GM18907 (cell line): ENCODE measurements at regions not wholly inside any gene's neighbourhood (a gene's known extent, or its start where the extent isn't known, plus 50 kb on each side); places are given as distances from the start of the nearest gene placed in this dataset.
"Not testable (repeated sequence)": the region's sequence is repeated elsewhere in the genome, so short reads cannot be mapped to it uniquely, and the experiment has no call there.

Source experiments
- ATAC-seq: cut with Tn5 transposase; IDR thresholded peaks from one replicate; pipeline ENCODE4 v1.9.1; 2021; ENCODE audit warnings: mild to moderate bottlenecking, moderate library complexity; ENCODE audit not compliant: unreplicated experiment

DNA sequence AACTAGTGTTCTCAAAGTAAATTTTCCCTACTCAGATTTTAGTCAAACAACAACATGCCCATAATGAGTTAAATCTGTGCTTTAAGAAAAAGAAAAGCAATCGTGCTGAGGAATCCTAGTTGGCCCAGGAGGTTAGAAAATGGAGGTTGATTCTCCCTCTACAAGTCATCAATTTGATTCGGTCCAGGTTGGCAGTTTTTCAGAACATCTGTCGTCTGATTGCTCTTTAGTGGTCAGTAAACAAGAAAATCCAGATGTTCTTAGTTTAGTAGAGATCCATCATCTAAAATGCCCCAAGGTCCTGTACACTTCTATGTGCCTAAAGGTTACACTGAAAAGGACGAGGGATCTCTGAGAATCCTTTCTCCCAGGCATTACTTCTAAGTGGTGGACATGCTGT, 659.2 kb downstream of the MTRR start:
- no peak for ATAC-seq

- no peak for ATAC-seq
These were observed 669.9 kb downstream of the MTRR start for GRCh38 chr5:8538821-8539220.

DNA sequence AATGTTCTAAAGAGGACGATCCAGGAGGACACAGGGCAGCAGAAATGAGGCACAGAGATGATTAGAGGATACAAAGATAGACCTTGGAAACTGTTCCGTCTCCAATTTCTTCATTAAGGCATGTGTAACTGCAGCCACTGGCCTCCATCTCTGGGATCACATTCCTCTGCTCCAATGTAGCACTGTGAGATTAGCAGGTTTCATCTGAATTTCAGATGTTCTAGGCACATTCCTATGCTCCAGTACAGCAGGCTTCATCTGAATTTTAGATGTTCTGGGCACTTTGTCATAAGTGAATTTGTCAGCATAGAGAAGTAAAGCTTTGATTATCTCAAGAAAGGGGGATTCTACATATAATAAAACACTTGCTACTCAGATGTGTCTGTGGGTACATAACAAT, 671.4 kb downstream of the MTRR start:
- no peak for ATAC-seq

DNA sequence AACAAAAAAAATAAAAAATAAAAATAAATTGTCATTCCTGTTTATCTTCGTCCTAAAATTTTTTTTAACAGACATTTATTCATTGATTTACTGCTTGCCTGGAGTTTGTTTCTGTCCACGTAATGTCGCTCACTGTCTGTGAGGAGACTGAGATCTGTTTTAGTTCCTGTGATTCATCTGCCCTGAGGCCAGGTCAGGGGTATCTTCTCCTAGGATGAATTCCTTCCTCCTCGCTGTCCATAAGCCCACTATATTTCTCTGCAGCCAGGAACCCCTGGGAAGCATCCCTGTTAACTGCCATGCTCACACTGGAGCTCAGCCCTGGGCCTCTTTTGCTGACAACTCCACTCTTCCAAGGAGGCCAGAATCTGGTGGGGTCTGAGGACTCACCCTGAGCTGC, 682.0 kb downstream of the MTRR start:
- ATAC-seq = no peak

DNA sequence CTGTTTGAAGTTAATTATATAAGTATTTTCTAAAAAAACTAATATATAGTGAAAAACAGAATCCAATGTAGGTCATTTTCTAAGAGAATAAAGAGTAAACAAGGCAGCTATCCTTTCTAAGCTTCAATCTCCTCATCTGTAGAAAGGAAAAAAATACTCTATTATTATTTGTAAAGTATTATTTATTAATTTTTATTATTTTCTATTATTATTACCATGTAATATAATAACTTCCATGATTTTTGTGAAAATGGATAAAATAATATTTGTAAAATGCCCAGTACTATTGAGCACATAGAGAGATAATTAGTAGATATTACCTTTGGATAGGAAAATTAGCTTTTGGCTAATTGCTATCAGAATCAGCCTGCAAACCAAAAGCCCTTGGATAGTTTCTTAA, 684.4 kb downstream of the MTRR start:
- ATAC-seq = no peak

GRCh38 chr5:8557728-8558127, 688.8 kb downstream of the MTRR start:
- no peak for ATAC-seq

DNA sequence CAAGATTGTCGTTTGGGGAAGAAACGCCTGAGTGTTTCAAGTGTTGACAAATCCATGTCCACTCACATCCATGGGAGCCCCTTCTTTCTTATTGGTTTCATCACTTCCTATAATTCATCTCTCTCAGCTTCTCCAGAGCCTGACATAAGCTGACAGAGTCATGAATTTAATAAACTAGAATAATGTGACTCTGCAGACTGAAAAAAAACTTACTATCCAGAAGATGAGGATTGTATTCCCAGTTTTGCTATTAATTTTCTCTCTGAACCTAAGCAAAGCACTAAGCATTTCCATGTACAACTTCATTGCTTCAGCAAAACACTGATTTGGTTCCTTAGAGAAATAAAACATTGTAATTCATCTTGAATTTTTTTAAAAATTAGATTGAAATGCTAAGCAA, 691.8 kb downstream of the MTRR start:
- ATAC-seq = no peak

GRCh38 chr5:8561224-8561840, 692.4 kb downstream of the MTRR start:
- no peak for ATAC-seq

DNA sequence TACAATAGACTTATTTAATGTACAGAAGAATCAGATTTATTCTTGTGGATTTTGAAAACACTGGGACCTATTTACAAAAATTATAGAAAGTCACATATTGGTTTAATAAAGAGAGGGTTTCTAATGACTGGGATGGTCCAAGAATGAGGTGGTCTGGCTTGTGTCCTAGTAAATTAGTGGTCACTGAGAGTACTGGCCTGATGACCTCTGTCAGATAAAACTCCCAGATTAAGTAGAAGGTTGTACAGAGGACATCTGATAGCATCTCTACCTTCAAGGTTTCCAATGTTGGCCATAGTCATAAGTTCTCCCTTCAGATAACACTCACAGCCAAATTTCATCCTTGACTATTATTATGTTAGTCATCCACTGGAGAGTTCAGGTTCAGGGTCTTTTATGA, 692.9 kb downstream of the MTRR start:
- no peak for ATAC-seq

DNA sequence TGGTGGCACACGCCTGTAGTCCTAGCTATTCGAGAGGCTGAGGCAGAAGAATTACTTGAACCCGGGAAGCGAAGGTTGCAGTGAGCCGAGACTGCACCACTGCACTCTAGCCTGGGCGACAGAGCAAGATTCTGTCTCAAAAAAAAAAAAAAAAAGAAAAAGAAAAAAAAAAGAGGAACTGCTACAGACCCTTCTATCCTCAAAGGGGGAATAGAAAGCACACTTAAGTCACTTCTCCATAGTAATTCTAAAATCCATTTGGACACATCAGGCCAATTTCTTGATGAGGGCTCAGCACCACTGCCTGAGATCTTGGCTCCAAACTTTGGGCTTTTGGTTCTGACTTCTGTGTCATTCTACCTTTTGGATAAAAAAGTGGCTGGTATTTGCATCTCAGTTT, 694.6 kb downstream of the MTRR start:
- ATAC-seq = not testable (repeated sequence)

DNA sequence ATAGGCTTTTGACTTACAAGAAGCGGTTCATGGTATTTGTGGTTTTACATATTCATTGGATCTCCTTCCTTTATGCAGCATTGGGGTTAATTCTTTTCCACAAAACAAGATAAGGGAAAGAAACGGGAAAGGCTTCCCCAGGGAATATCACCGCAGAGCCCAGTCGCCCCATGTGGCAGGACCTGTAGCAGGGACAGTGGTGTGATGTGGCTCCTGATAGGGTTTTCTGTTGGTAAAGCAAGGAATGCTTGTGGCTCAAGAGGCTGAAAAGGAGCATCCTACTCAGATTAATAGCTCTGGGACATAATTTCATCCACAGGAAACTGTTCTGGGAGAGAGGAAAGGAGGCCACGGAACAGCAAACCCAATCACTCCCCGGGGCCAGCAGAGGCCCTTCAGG, 699.9 kb downstream of the MTRR start:
- ATAC-seq = no peak

GRCh38 chr5:8570528-8570927, 701.6 kb downstream of the MTRR start:
- no peak for ATAC-seq

GRCh38 chr5:8576178-8576577, 707.2 kb downstream of the MTRR start:
- ATAC-seq = no peak

DNA sequence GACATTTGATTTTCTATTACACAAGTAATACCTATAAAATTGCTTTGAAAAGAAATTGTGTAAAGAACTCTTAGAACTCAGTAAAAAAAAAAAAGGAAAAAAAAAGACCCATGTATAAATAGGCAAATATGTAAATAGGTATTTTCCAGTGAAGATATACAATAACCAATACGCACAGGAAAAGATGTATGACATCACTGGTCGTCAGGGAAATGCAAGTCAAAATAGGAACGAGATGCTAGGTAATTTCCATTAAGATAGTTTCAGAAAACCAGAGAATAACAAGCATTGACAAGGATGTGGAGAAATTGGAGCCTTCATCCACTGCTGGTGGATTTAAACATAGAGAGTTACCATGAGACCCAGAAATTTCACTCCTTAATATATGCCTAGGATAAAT, 708.8 kb downstream of the MTRR start:
- ATAC-seq = peak; percentile 83

- ATAC-seq = no peak
These were observed 711.4 kb downstream of the MTRR start for GRCh38 chr5:8580298-8580697.

GRCh38 chr5:8581047-8581446, 712.1 kb downstream of the MTRR start:
- ATAC-seq = no peak

GRCh38 chr5:8585230-8586018, 716.5 kb downstream of the MTRR start:
- no peak for ATAC-seq

DNA sequence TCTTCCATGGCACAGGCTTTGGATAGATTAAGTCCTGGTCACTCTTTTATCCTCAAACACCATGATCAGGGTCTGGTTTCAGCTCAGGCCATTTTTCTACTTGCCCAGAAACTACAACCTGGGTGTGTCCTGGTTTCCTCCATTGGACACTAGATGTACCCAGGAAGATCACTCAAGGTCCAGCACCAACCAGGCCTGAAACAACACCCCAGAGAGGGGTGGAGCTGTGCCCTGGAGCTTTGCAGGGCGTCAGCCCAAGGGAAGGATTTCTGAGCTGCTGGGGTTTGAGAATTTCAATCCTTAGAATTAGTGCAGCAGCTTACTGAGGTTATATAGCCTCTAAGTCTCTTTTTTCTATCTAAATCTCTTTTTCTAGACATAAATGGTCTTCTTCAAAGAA, 722.0 kb downstream of the MTRR start:
- ATAC-seq = no peak

DNA sequence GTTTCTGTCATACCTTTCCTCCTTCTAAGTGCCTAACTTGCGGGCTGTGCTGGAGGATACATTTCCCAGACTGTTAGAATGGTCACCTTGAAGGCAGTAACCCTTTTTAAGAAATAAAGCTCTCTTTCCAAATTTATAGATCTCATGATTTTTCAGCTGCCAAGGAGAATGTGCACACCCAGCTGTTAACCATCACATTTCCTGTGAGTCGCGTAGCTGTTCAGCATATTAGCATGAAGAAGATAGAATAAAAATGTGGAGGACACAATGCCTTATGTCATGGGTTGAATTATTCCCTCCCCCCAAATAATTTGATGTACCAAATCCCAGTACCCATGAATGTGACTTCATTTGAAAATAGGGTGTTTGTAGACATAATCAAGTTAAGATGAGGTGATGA, 729.4 kb downstream of the MTRR start:
- no peak for ATAC-seq

DNA sequence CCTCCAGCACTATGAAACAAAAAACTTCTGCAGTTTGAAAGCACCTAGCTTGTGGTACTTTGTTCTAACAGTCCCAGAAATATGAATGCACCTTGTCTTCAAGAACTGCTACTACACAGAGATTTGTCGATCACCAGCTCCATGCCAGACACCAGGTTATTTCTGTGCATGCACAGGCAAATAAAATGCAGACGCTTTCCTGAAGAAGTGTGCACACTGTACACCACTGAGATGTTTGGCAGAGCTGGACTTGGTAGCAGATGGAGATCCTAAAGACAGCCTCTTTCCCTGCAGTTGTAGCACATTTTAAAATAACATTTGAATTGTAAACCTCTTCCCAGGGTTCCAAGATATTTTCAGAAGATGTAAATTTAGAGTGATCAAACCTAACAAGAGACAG, 730.0 kb downstream of the MTRR start:
- ATAC-seq = no peak

DNA sequence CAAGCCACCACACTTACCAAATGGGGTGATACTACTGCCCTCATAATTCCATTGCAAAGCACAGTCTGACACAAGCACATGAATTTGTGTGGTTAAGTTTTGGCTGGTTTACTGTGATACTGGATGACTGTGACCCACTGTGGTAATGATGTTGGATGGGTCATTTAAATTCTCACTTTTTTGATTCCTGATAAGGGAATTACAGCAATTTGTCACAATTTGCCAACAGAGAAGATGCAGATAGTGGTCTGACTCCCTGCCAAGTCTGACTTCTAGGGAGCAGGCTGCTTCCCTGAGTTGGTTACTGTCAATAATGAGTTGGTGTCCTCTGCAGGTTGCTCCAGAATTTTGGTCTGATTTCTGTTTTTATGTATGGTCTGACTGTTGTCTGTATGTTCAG, 731.9 kb downstream of the MTRR start:
- ATAC-seq = no peak

- no peak for ATAC-seq
These were observed 732.9 kb downstream of the MTRR start for GRCh38 chr5:8601831-8602354.

DNA sequence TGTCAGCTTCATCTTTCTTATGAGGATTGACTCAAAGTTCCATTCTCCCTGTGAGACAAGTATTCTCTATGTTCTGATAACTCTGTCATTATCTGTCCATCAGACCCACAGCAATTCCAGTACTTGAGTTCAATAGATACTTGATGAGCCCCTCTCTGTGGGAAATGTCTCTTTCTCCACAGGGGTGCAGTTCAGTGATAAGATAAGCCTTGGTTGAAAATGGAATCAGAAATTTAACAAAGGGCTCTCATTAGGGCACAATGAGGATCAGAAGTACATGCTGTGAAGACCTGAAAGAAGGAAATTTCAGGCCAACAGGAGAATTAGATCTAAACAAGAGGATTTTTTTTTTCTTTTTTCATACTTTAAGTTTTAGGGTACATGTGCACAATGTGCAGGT, 737.3 kb downstream of the MTRR start:
- ATAC-seq = no peak
